HFFc6 (cell line): ENCODE measurements at regions not wholly inside any gene's neighbourhood (a gene's known extent, or its start where the extent isn't known, plus 50 kb on each side); places are given as distances from the start of the nearest gene placed in this dataset.

Experiments used
- DNase-seq: peaks from one replicate; pipeline ENCODE4 v3.0.0-alpha.2; 2018
- H3K27ac Mint-ChIP-seq: 2 replicates; pipeline ENCODE4 v1.8.0; 2020; ENCODE audit warnings: mild to moderate bottlenecking, mixed read lengths
- H3K27me3 Mint-ChIP-seq: 2 replicates; pipeline ENCODE4 v1.8.0; 2021; ENCODE audit warnings: mild to moderate bottlenecking, moderate library complexity, mixed read lengths; ENCODE audit not compliant: insufficient read depth
- H3K36me3 Mint-ChIP-seq: 2 replicates; pipeline ENCODE4 v1.8.0; 2021; ENCODE audit warnings: low read depth, mixed read lengths
- H3K4me1 Mint-ChIP-seq: 2 replicates; pipeline ENCODE4 v1.8.0; 2020; ENCODE audit warnings: low read depth, mixed read lengths
- H3K4me3 Mint-ChIP-seq: 2 replicates; pipeline ENCODE4 v1.8.0; 2020; ENCODE audit warnings: mild to moderate bottlenecking, moderate library complexity, mixed read lengths
- H3K9me3 Mint-ChIP-seq: 2 replicates; pipeline ENCODE4 v1.8.0; 2020; ENCODE audit warnings: mild to moderate bottlenecking, mixed read lengths
- CTCF ChIP-seq: fragments of 200-600 bp; sonication (generic); IDR thresholded peaks from 2 replicates; pipeline ENCODE4 v1.5.0; 2021; ENCODE audit warnings: antibody characterized with exemption, mild to moderate bottlenecking

- no peak for TF ChIP-seq CTCF
- Mint-ChIP-seq H3K9me3 (no peaks in the 10 kb centered on the region), H3K36me3 (no peaks in the 10 kb centered on the region), H3K27ac (no peak overlapping the region), H3K4me1 (no peaks in the 10 kb centered on the region), H3K4me3 (no peak overlapping the region), H3K27me3 (no peaks in the 10 kb centered on the region)
- DNase-seq: no peak
These were observed 485.9 kb upstream of the TENM4 start for GRCh38 chr11:79926707-79927106.

- TF ChIP-seq CTCF: no peak
- no peaks in the 10 kb centered on the region for H3K27me3 Mint-ChIP-seq
- H3K27ac Mint-ChIP-seq: no peak overlapping the region
- no peak overlapping the region for H3K4me3 Mint-ChIP-seq
- no peaks in the 10 kb centered on the region for H3K36me3 Mint-ChIP-seq
- H3K4me1 Mint-ChIP-seq: no peaks in the 10 kb centered on the region
- no peak for DNase-seq
- H3K9me3 Mint-ChIP-seq: no peaks in the 10 kb centered on the region
These were observed 484.7 kb upstream of the TENM4 start for GRCh38 chr11:79925570-79925969.

- Mint-ChIP-seq H3K27ac (no peak overlapping the region), H3K9me3 (no peaks in the 10 kb centered on the region), H3K4me3 (no peak overlapping the region), H3K36me3 (no peaks in the 10 kb centered on the region), H3K27me3 (no peaks in the 10 kb centered on the region), H3K4me1 (no peaks in the 10 kb centered on the region)
- no peak for TF ChIP-seq CTCF
- no peak for DNase-seq
These were observed 481.8 kb upstream of the TENM4 start for GRCh38 chr11:79922641-79923040.

- TF ChIP-seq CTCF: no peak
- H3K9me3 Mint-ChIP-seq: no peaks in the 10 kb centered on the region
- no peak for DNase-seq
- no peak overlapping the region for H3K27ac Mint-ChIP-seq
- H3K4me1 Mint-ChIP-seq: no peaks in the 10 kb centered on the region
- H3K4me3 Mint-ChIP-seq: no peak overlapping the region
- no peaks in the 10 kb centered on the region; the same call in 1 of the 2 replicates for H3K27me3 Mint-ChIP-seq
- H3K36me3 Mint-ChIP-seq: no peaks in the 10 kb centered on the region
These were observed 479.6 kb upstream of the TENM4 start for GRCh38 chr11:79920480-79920879.

- H3K27ac Mint-ChIP-seq: no peak overlapping the region
- H3K36me3 Mint-ChIP-seq: no peaks in the 10 kb centered on the region
- no peak overlapping the region for H3K4me3 Mint-ChIP-seq
- H3K27me3 Mint-ChIP-seq: no peaks in the 10 kb centered on the region; the same call in 1 of the 2 replicates
- no peaks in the 10 kb centered on the region for H3K9me3 Mint-ChIP-seq
- H3K4me1 Mint-ChIP-seq: no peaks in the 10 kb centered on the region
- no peak for DNase-seq
- no peak for TF ChIP-seq CTCF
These were observed 478.5 kb upstream of the TENM4 start for GRCh38 chr11:79919350-79919749.

- Mint-ChIP-seq H3K27me3 (no peaks in the 10 kb centered on the region; the same call in 1 of the 2 replicates), H3K4me3 (no peak overlapping the region), H3K27ac (no peak overlapping the region), H3K36me3 (no peaks in the 10 kb centered on the region), H3K4me1 (no peaks in the 10 kb centered on the region), H3K9me3 (no peaks in the 10 kb centered on the region)
- TF ChIP-seq CTCF: no peak
- no peak for DNase-seq
These were observed 478.0 kb upstream of the TENM4 start for GRCh38 chr11:79918846-79919245.
